Prostate gland (tissue), 2 donors: ENCODE measurements at regions not wholly inside any gene's neighbourhood (a gene's known extent, or its start where the extent isn't known, plus 50 kb on each side); places are given as distances from the start of the nearest gene placed in this dataset.

Experiments
- DNase-seq: peaks from one replicate; pipeline ENCODE4 v3.0.0-alpha.2; 2019; ENCODE audit warnings: low spot score
- H3K27ac ChIP-seq, 2 donors: fragments of 200-600 bp; sonication (generic); 2 replicates each; pipeline ENCODE4 v1.5.1; 2017 to 2019
- H3K27me3 ChIP-seq: fragments of 200-600 bp; sonication (generic); replicated peaks from 2 replicates; pipeline ENCODE4 v1.5.1; 2019; ENCODE audit not compliant: insufficient read depth
- H3K36me3 ChIP-seq, 2 donors: fragments of 200-600 bp; sonication (generic); 1 replicate in 1 of 2; 2 replicates in 1 of 2; pipeline versions ENCODE4 v1.5.1 to v1.8.1; 2017 to 2019
- H3K4me1 ChIP-seq: fragments of 200-600 bp; sonication (generic); replicated peaks from 2 replicates; pipeline ENCODE4 v1.5.1; 2019
- H3K4me3 ChIP-seq, 2 donors: fragments of 200-600 bp; sonication (generic); 2 replicates each; pipeline ENCODE4 v1.5.1; 2017 to 2019
- H3K9me3 ChIP-seq: fragments of 200-600 bp; sonication (generic); 2 replicates; pipeline ENCODE4 v1.5.1; 2017
- POLR2A ChIP-seq: fragments of 450-650 bp; IDR thresholded peaks from one replicate; pipeline ENCODE4 v1.6.1; 2016; ENCODE audit warnings: antibody characterized with exemption, mild to moderate bottlenecking
- POLR2AphosphoS5 ChIP-seq: sonication (generic); formaldehyde crosslinking; IDR thresholded peaks from one replicate; pipeline ENCODE4 v1.6.1; 2017; ENCODE audit warnings: antibody characterized with exemption
- WGBS: methylation state at CpG from one replicate; pipeline ENCODE4 v1.1.5; 2018; 5-methylcytosine and 5-hydroxymethylcytosine counted together
- intact Hi-C: fragments of 100-400 bp; cut with DNase I; formaldehyde crosslinking; loops from one replicate; pipeline ENCODE4 v1.14.2; 2022
- TF ChIP-seq, protein P1 (sequence below), 4 experiments: fragments of 200-600 bp in 2 of 4; fragments of 450-650 bp in 2 of 4; sonication (generic) in 2 of 4; IDR thresholded peaks; 1 replicate in 3 of 4; 2 replicates in 1 of 4; pipeline ENCODE4 v1.5.1; 2016 to 2019; ENCODE audit warnings: antibody characterized with exemption in 4 of 4, mild to moderate bottlenecking in 2 of 4, moderate library complexity in 2 of 4

DNA sequence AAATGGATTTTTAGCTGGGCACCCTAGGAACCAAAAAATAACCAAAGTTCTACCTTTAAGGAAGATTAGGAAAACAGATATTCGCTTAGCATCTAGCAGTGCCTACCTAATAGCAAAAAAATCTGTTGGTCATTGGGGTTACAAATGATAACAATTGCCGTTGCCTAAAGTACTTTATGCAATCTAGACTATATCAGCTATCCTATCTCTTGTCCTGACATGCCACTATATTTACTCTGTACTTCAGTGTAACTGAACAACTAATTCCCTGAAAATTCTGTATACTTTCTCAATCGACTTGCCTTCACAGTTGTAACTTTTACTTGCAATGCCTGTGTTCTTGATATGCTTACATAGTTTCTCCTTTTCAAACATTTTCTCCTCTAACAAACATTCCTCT, 282.9 kb upstream of the PCDH7 start:
- Histone ChIP-seq H3K36me3 (no peaks in the 10 kb centered on the region), H3K27me3 (no peaks in the 10 kb centered on the region), H3K4me3 (no peak overlapping the region), H3K4me1 (no peaks in the 10 kb centered on the region), H3K9me3 (no peaks in the 10 kb centered on the region), H3K27ac (no peak overlapping the region)
- intact Hi-C loops: no loop called here
- WGBS: 58% methylated on average over 3 of the region's 3 CpGs
- TF ChIP-seq, protein P1, sequence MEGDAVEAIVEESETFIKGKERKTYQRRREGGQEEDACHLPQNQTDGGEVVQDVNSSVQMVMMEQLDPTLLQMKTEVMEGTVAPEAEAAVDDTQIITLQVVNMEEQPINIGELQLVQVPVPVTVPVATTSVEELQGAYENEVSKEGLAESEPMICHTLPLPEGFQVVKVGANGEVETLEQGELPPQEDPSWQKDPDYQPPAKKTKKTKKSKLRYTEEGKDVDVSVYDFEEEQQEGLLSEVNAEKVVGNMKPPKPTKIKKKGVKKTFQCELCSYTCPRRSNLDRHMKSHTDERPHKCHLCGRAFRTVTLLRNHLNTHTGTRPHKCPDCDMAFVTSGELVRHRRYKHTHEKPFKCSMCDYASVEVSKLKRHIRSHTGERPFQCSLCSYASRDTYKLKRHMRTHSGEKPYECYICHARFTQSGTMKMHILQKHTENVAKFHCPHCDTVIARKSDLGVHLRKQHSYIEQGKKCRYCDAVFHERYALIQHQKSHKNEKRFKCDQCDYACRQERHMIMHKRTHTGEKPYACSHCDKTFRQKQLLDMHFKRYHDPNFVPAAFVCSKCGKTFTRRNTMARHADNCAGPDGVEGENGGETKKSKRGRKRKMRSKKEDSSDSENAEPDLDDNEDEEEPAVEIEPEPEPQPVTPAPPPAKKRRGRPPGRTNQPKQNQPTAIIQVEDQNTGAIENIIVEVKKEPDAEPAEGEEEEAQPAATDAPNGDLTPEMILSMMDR (IDR thresholded peaks at IDR 0.05): no peak
- TF ChIP-seq POLR2AphosphoS5 (no peak), POLR2A (no peak)
- no peak for DNase-seq

DNA sequence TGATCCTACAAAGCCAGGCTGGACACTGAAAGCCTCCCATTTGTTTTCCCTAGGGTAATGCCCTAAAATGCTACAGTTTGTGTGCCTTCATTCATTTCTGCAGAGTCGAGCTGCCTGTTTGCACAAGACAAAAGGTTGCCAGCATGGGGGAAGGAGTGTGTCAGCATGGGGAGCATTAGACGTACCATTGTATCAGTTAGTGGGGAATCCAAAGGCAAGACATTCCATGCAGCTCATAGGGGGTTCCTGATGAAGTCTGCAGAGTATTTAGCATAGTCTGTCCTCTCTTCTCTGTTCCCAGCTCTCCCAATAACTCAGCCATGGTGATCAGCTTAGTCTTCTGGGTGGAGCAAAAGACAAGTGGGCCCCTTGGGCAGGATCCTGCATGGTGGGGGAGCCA, 276.9 kb upstream of the PCDH7 start:
- Histone ChIP-seq H3K27ac (no peak overlapping the region), H3K4me1 (no peaks in the 10 kb centered on the region), H3K9me3 (no peaks in the 10 kb centered on the region), H3K4me3 (no peak overlapping the region), H3K36me3 (no peaks in the 10 kb centered on the region), H3K27me3 (no peaks in the 10 kb centered on the region)
- WGBS: 58% methylated on average over 2 of the region's 2 CpGs
- no peak for TF ChIP-seq POLR2AphosphoS5
- TF ChIP-seq, protein P1 (IDR thresholded peaks at IDR 0.05): no peak
- no peak for TF ChIP-seq POLR2A
- intact Hi-C loops: no loop called here
- DNase-seq: no peak

DNA sequence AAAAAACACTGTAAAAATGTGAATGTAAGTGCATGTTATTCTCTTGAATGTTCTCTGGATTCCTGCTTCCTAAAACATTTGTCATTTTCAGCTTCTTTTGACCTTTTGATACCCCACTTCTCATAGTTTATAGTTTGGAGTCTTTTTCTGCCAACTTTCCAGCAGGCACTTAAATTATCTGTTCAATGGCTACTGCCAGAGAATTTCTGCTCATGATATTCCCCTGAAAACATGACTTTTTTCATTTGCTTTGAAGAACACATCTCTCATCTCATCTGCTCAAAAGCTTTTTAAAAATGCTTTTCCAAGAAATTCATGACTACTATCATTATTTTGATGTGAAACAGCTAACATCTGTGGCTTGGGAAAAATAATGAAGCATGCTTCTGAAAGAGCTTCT, 269.7 kb upstream of the PCDH7 start:
- no peaks in the 10 kb centered on the region for H3K4me1 ChIP-seq
- no peak overlapping the region for H3K4me3 ChIP-seq
- no peaks in the 10 kb centered on the region for H3K36me3 ChIP-seq
- intact Hi-C loops: no loop called here
- DNase-seq: no peak
- no peaks in the 10 kb centered on the region for H3K9me3 ChIP-seq
- H3K27me3 ChIP-seq: no peaks in the 10 kb centered on the region
- TF ChIP-seq POLR2AphosphoS5: no peak
- TF ChIP-seq POLR2A: no peak
- TF ChIP-seq, protein P1 (IDR thresholded peaks at IDR 0.05): no peak
- no peak overlapping the region for H3K27ac ChIP-seq

DNA sequence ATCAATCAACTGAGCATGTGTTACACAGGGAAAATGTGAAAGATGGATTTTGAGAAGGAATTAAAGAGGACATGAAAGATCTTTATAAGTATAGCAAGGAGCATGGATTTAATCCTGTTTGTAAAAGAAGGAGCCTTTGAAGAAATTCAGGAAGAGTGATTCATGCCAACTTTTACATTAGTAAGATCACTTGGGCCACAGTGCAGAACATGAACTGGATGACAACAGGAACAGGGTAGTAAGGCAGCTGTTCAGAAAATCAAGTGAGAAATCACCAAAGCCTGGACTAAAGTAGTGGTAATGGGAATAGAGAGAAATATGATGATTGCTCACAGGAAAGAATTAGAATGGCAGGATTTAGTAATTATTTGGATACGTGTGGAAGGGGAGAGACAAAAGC, 265.7 kb upstream of the PCDH7 start:
- Histone ChIP-seq H3K9me3 (no peaks in the 10 kb centered on the region), H3K4me1 (no peaks in the 10 kb centered on the region), H3K27me3 (no peaks in the 10 kb centered on the region), H3K4me3 (no peak overlapping the region), H3K36me3 (no peaks in the 10 kb centered on the region), H3K27ac (no peak overlapping the region)
- 77% methylated on average over 1 of the region's 1 CpG for WGBS
- no peak for DNase-seq
- TF ChIP-seq, protein P1 (IDR thresholded peaks at IDR 0.05): no peak
- no peak for TF ChIP-seq POLR2AphosphoS5
- TF ChIP-seq POLR2A: no peak
- intact Hi-C loops: no loop called here

DNA sequence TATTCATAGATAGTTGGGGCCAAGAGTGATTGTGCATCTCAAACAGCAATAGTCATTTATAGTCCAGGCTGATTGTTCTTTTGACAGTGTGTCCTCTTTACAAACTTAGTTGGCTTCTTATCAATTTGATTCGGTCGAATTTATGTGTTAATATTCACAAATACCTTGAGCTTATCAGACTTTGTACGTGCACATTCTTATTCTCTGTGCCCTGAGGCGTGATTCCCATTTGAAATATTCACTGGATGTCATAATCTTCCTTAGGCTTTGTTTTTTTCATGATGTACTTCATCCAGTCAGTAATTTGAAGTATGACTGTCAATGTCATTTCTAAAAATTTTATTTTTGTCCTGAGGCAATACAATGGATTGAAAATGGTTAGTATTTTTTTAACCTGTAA, 263.5 kb upstream of the PCDH7 start:
- H3K4me1 ChIP-seq: no peaks in the 10 kb centered on the region
- H3K36me3 ChIP-seq: no peaks in the 10 kb centered on the region
- H3K9me3 ChIP-seq: no peaks in the 10 kb centered on the region
- intact Hi-C loops: no loop called here
- no peak overlapping the region for H3K27ac ChIP-seq
- no peaks in the 10 kb centered on the region for H3K27me3 ChIP-seq
- TF ChIP-seq POLR2AphosphoS5: no peak
- no peak for TF ChIP-seq POLR2A
- TF ChIP-seq, protein P1 (IDR thresholded peaks at IDR 0.05): no peak
- no peak for DNase-seq
- H3K4me3 ChIP-seq: no peak overlapping the region
- 82% methylated on average over 4 of the region's 4 CpGs for WGBS
